Activated CD8-positive, alpha-beta T cell treated with anti-CD3 and anti-CD28 coated beads for 36 hours (primary cell): ENCODE measurements at regions not wholly inside any gene's neighbourhood (a gene's known extent, or its start where the extent isn't known, plus 50 kb on each side); places are given as distances from the start of the nearest gene placed in this dataset.

Experiments
- ATAC-seq: fragments of 200-7000 bp; cut with Tn5 transposase; one replicate; pipeline ENCODE4 v1.10.0; 2021; ENCODE audit warnings: mild to moderate bottlenecking, moderate library complexity
- CTCF ChIA-PET: fragments of 350-600 bp; sonication (Branson Sonifier 250); formaldehyde crosslinking; loops from one replicate; lab custom pipeline; 2021; ENCODE audit warnings: antibody characterized with exemption; lab: Charles Lee
- POLR2A ChIA-PET: fragments of 350-600 bp; sonication (Branson Sonifier 250); formaldehyde crosslinking; loops from one replicate; lab custom pipeline; 2021; ENCODE audit warnings: antibody characterized with exemption; lab: Charles Lee
- DNase-seq: peaks from one replicate; pipeline ENCODE4 v3.0.0-alpha.2; 2020
- H3K27ac Mint-ChIP-seq: one replicate; pipeline ENCODE4 v1.8.0; 2021; ENCODE audit warnings: mild to moderate bottlenecking, mixed read lengths
- H3K27me3 Mint-ChIP-seq: one replicate; pipeline ENCODE4 v1.8.0; 2021; ENCODE audit warnings: mixed read lengths
- H3K36me3 Mint-ChIP-seq: one replicate; pipeline ENCODE4 v1.8.0; 2021; ENCODE audit warnings: low read depth, mixed read lengths
- H3K4me1 Mint-ChIP-seq: one replicate; pipeline ENCODE4 v1.8.0; 2021; ENCODE audit warnings: low read depth, mixed read lengths
- H3K4me3 Mint-ChIP-seq: one replicate; pipeline ENCODE4 v1.8.0; 2021; ENCODE audit warnings: mild to moderate bottlenecking, moderate library complexity, mixed read lengths
- H3K9me3 Mint-ChIP-seq: one replicate; pipeline ENCODE4 v1.8.0; 2021; ENCODE audit warnings: mixed read lengths
- CTCF ChIP-seq: fragments of 200-600 bp; IDR thresholded peaks from one replicate; pipeline ENCODE4 v1.8.0; 2022; ENCODE audit warnings: antibody characterized with exemption, mild to moderate bottlenecking
- intact Hi-C: fragments of 100-400 bp; cut with micrococcal nuclease; formaldehyde crosslinking; loops from one replicate; pipeline ENCODE4 v1.10.0; 2022

- ChIA-PET CTCF (no interaction called here), POLR2A (no interaction called here)
- intact Hi-C loops, result no loop called here
- no peak for ATAC-seq
- Mint-ChIP-seq H3K9me3 (no peaks in the 10 kb centered on the region), H3K27ac (no peak overlapping the region), H3K36me3 (no peaks in the 10 kb centered on the region), H3K4me1 (no peaks in the 10 kb centered on the region), H3K27me3 (peaks cover 7% of the 10 kb centered on the region), H3K4me3 (no peak overlapping the region)
- no peak for TF ChIP-seq CTCF
- DNase-seq, result no peak
These were observed 610.7 kb downstream of the PLPP3 start for GRCh38 chr1:55968661-55969060.

- intact Hi-C loops, result no loop called here
- DNase-seq (no peak), ATAC-seq (no peak)
- CTCF ChIA-PET, result no interaction called here
- H3K9me3 Mint-ChIP-seq, result no peaks in the 10 kb centered on the region
- peaks cover 7% of the 10 kb centered on the region for H3K27me3 Mint-ChIP-seq
- POLR2A ChIA-PET, result no interaction called here
- TF ChIP-seq CTCF, result no peak
- H3K4me3 Mint-ChIP-seq, result no peak overlapping the region
- no peaks in the 10 kb centered on the region for H3K4me1 Mint-ChIP-seq
- H3K36me3 Mint-ChIP-seq, result no peaks in the 10 kb centered on the region
- no peak overlapping the region for H3K27ac Mint-ChIP-seq
These were observed 613.3 kb downstream of the PLPP3 start for GRCh38 chr1:55965981-55966461.

- POLR2A ChIA-PET, result no interaction called here
- intact Hi-C loops, result no loop called here
These were observed 616.9 kb downstream of the PLPP3 start for GRCh38 chr1:55962472-55962871.

GRCh38 chr1:55959136-55959548 lies 620.2 kb downstream of the PLPP3 start:
- DNase-seq (no peak), ATAC-seq (no peak)
- Mint-ChIP-seq H3K4me1 (no peaks in the 10 kb centered on the region), H3K9me3 (no peaks in the 10 kb centered on the region), H3K36me3 (no peaks in the 10 kb centered on the region), H3K27ac (no peak overlapping the region), H3K4me3 (no peak overlapping the region), H3K27me3 (no peaks in the 10 kb centered on the region)
- ChIA-PET CTCF (no interaction called here), POLR2A (no interaction called here)
- TF ChIP-seq CTCF, result no peak
- intact Hi-C loops, result no loop called here

More at GRCh38 chr1:55962472-55962871, 616.9 kb downstream of the PLPP3 start:
- H3K27ac Mint-ChIP-seq, result no peak overlapping the region
- peaks cover 3% of the 10 kb centered on the region for H3K27me3 Mint-ChIP-seq
- no peak for TF ChIP-seq CTCF
- no peak overlapping the region for H3K4me3 Mint-ChIP-seq
- no peaks in the 10 kb centered on the region for H3K4me1 Mint-ChIP-seq
- no peaks in the 10 kb centered on the region for H3K36me3 Mint-ChIP-seq
- no peak for ATAC-seq
- no peak for DNase-seq
- CTCF ChIA-PET, result no interaction called here
- no peaks in the 10 kb centered on the region for H3K9me3 Mint-ChIP-seq

- ChIA-PET CTCF (no interaction called here), POLR2A (no interaction called here)
- Mint-ChIP-seq H3K36me3 (no peaks in the 10 kb centered on the region), H3K4me1 (no peaks in the 10 kb centered on the region), H3K9me3 (no peaks in the 10 kb centered on the region), H3K4me3 (no peak overlapping the region), H3K27me3 (no peaks in the 10 kb centered on the region), H3K27ac (no peak overlapping the region)
- ATAC-seq (no peak), DNase-seq (no peak)
- intact Hi-C loops, result no loop called here
- no peak for TF ChIP-seq CTCF
These were observed 620.9 kb downstream of the PLPP3 start for GRCh38 chr1:55958498-55958897.
